ENCODE measurements at regions not wholly inside any gene's neighbourhood (a gene's known extent, or its start where the extent isn't known, plus 50 kb on each side); places are given as distances from the start of the nearest gene placed in this dataset.

DNA sequence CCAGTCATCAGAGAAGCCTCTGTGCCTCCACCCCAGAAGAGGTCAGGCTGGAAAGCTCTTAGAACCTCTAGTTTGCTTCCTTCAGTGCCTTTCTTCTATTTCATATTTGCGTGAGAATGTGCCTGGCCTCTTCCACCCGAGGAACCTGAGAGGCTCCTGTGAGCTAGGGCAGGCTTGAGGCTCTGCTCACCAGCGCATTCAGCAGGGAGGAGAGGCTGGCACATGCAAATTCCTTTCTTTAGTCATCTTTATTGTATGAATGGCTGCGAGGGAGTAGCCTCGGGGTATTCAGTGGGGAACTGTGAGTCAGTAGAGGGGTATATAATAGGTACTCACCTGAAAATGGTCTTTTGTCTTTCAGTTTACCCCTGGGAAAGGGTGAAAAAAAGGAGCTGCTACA, 268.3 kb downstream of the ABCC12 start:
- TF ChIP-seq, protein P1, sequence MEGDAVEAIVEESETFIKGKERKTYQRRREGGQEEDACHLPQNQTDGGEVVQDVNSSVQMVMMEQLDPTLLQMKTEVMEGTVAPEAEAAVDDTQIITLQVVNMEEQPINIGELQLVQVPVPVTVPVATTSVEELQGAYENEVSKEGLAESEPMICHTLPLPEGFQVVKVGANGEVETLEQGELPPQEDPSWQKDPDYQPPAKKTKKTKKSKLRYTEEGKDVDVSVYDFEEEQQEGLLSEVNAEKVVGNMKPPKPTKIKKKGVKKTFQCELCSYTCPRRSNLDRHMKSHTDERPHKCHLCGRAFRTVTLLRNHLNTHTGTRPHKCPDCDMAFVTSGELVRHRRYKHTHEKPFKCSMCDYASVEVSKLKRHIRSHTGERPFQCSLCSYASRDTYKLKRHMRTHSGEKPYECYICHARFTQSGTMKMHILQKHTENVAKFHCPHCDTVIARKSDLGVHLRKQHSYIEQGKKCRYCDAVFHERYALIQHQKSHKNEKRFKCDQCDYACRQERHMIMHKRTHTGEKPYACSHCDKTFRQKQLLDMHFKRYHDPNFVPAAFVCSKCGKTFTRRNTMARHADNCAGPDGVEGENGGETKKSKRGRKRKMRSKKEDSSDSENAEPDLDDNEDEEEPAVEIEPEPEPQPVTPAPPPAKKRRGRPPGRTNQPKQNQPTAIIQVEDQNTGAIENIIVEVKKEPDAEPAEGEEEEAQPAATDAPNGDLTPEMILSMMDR (IDR thresholded peaks at IDR 0.05), result no peak
- no peak for TF ChIP-seq POLR2AphosphoS5 (IDR thresholded peaks at IDR 0.05)

Data from esophagus muscularis mucosa (tissue), 3 donors.